ENCODE measurements at regions not wholly inside any gene's neighbourhood (a gene's known extent, or its start where the extent isn't known, plus 50 kb on each side); places are given as distances from the start of the nearest gene placed in this dataset.

DNA sequence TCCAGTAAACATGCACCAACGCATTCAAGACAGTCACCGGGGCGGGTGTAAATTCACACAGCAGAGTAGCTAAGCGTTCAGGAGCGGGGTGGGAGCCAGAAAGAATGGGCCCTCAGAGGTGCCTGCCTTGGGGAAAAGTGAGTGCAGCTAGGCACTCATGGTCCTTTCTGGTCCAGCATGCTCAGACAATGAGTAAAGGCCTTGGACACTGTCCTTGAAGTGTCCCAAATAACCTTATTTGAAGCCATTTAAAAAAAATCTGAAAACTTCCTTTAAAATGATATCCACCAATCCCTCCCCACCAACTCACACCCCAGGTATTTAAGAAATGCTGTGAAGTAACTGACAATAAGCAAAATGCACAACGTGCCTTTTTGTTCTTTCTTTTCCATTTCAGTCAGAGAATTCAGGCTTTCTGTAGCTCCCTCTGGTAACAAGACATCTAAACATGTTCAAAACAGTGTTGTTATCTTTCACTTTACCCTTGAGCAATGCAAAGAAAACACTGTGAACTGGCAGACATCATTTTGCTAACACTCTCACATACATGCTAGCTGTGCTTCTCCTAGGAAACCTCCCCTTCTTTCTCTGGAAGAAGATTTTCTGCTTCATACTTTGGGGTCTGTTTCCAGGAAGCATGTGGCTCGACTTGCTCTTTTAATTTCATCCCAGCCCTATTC, 445.1 kb upstream of the SPRED2 start:
- TF ChIP-seq CTCF (IDR thresholded peaks at IDR 0.05; ENCODE audit: insufficient read depth, low read length, poor library complexity, severe bottlenecking) (no peak), EZH2phosphoT487 (conservative IDR thresholded peaks at IDR 0.05; ENCODE audit: low read length) (no peak)
